ENCODE measurements at regions not wholly inside any gene's neighbourhood (a gene's known extent, or its start where the extent isn't known, plus 50 kb on each side); places are given as distances from the start of the nearest gene placed in this dataset.
A peak's percentile ranks its signal among the peaks of the same experiment; 100 is the strongest.

- in situ Hi-C loops (cut with HindIII; ENCODE audit: low pct_unique_long_range_greater_than_20kb, low sequenced_read_pairs) = no loop called here
Measured at GRCh38 chrX:131901546-131901945, 121.6 kb upstream of the STK26 start.

GRCh38 chrX:131907488-131908314, 115.4 kb upstream of the STK26 start:
- in situ Hi-C loops (cut with HindIII; ENCODE audit: low pct_unique_long_range_greater_than_20kb, low sequenced_read_pairs) = no loop called here
- no peak for DNase-seq (ENCODE audit: low read depth, low spot score)

More at GRCh38 chrX:131901546-131901945, 121.6 kb upstream of the STK26 start:
- no peak for DNase-seq (ENCODE audit: low read depth, low spot score)

- in situ Hi-C loops (cut with HindIII; ENCODE audit: low pct_unique_long_range_greater_than_20kb, low sequenced_read_pairs) = no loop called here
- no peak for DNase-seq (ENCODE audit: low read depth, low spot score)
Measured at GRCh38 chrX:131910586-131910985, 112.5 kb upstream of the STK26 start.

DNA sequence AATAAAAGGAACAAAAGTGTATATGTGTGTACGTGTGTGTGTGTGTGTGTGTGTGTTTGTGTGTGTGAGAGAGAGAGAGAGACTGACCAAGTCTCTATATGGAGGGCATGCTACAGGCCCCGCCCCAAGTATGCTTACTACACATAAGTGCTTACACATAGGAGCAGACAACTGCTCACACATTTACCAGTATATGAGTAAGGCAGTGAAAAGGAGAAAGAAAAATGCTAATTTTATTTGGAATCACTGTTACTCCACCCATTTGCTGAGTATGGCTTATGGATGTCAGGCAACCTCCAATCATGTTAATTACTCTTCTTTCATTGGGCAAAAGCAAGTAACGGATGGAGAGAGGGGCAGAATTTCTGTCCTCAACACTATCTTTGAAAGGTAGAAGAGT, 107.6 kb upstream of the STK26 start:
- in situ Hi-C loops (cut with HindIII; ENCODE audit: low pct_unique_long_range_greater_than_20kb, low sequenced_read_pairs) = no loop called here

DNA sequence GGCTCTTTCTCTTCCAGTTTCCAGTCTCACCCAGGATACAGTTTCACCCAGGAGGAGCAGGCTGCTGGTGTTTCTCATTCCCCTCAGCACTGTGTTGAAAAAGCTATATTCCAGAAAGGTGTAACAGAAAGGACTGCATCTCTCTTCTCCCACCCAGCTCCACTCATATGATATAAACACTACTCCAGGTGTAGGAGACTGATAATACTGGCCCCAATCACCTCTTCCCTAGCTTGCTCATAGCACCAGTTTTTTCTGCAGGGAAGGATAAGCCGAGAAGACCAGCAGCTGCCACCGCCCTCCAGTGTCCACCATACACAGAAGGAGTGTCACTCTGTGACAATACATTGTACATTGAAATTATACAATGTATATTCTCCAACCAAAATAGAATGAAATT, 105.5 kb upstream of the STK26 start:
- in situ Hi-C loops (cut with HindIII; ENCODE audit: low pct_unique_long_range_greater_than_20kb, low sequenced_read_pairs) = no loop called here
- no peak for DNase-seq (ENCODE audit: low read depth, low spot score)

More for the DNA sequence above, 107.6 kb upstream of the STK26 start:
- no peak for DNase-seq (ENCODE audit: low read depth, low spot score)

- no peak for DNase-seq (ENCODE audit: low read depth, low spot score)
Measured at GRCh38 chrX:131918839-131919238, 104.3 kb upstream of the STK26 start.

DNA sequence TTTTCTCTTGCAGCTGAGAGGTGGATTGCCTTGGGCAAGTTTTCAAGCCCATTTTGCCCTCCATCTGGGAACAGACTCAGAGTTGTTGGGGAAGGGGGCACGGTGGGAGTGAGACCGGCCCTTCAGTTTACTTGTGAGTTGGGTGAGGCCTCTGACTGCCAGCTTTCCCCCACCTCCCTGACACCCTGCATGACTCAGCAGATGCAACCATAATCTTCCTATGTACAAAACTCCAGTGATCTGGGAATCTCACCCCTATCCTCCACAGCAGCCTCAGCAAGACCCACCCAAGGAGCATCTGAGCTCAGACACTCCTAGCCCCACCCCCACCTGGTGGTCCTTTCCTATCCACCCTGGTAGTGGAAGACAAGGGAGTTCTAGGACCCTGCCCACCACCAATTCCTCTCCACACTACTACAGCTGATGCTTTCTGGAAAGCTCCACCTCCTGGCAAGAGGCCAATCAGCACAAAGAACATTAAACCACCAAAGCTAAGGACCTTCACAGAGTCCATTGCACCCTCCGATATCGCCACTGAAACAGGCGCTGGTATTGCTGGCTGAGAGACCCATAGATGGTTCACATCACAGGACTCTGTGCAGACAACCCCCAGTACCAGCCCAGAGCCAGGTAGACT, 99.4 kb upstream of the STK26 start:
- DNase-seq (ENCODE audit: low read depth, low spot score) = no peak
- in situ Hi-C loops (cut with HindIII; ENCODE audit: low pct_unique_long_range_greater_than_20kb, low sequenced_read_pairs) = no loop called here

More at GRCh38 chrX:131918839-131919238, 104.3 kb upstream of the STK26 start:
- in situ Hi-C loops (cut with HindIII; ENCODE audit: low pct_unique_long_range_greater_than_20kb, low sequenced_read_pairs) = no loop called here

- peak; percentile 0 for DNase-seq (ENCODE audit: low read depth, low spot score)
- in situ Hi-C loops (cut with HindIII; ENCODE audit: low pct_unique_long_range_greater_than_20kb, low sequenced_read_pairs) = no loop called here
Measured at GRCh38 chrX:131938749-131939148, 84.4 kb upstream of the STK26 start.

DNA sequence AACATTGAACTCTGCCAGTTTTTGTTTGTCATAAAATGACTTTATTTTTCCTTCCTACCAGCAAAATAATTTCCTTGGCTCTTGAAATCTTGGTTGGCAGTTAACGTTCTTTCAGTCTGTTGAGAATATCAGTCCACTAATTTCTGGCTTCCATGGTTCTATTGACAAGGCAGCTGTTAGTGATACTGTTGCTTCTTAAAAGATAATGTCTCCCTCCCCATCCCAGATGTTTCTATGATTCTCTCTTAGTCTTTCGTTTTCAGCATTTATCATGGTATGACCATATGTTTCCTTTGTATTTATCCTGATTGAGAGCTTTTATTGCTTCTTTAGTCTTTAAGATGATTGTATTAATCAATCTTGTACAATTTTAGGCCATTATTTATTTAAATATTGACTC, 81.1 kb upstream of the STK26 start:
- DNase-seq (ENCODE audit: low read depth, low spot score) = no peak
- in situ Hi-C loops (cut with HindIII; ENCODE audit: low pct_unique_long_range_greater_than_20kb, low sequenced_read_pairs) = no loop called here

GRCh38 chrX:131944936-131945902, 77.9 kb upstream of the STK26 start:
- DNase-seq (ENCODE audit: low read depth, low spot score) = no peak
- in situ Hi-C loops (cut with HindIII; ENCODE audit: low pct_unique_long_range_greater_than_20kb, low sequenced_read_pairs) = no loop called here

- DNase-seq (ENCODE audit: low read depth, low spot score) = no peak
- in situ Hi-C loops (cut with HindIII; ENCODE audit: low pct_unique_long_range_greater_than_20kb, low sequenced_read_pairs) = no loop called here
Measured at GRCh38 chrX:131951166-131951565, 71.9 kb upstream of the STK26 start.

DNA sequence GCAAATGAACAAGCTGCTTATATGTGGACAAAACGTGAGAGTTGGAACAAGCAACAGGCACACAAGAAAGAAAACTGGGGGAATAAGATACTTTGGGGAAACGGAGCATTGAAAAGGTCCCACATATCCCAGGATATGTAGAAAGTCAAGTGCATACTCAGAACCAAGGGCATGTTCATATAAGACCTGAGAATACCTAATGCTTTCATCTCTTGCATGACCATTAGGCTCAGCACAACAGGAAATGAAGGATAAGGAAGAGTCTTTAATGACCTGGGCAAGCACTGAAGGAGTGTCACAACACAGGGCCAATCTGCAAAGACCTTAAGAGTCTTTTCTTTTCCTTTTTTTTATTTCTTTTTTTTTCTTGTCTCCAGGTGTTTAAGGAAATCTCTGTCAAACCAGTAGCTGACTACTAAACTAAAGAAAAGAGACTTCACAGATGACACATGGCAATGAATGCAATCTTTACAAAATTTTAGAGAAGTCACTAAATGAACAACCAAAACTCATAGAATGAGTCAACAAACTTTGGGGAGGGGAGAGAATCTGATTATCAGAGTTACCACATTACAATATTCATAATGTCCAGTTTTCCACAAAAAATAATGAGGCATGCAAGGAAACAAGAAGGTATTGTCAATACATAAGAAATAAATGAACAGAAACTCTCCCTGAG, 67.9 kb upstream of the STK26 start:
- in situ Hi-C loops (cut with HindIII; ENCODE audit: low pct_unique_long_range_greater_than_20kb, low sequenced_read_pairs) = no loop called here
- no peak for DNase-seq (ENCODE audit: low read depth, low spot score)

- no peak for DNase-seq (ENCODE audit: low read depth, low spot score)
- in situ Hi-C loops (cut with HindIII; ENCODE audit: low pct_unique_long_range_greater_than_20kb, low sequenced_read_pairs) = no loop called here
Measured at GRCh38 chrX:131958724-131959123, 64.4 kb upstream of the STK26 start.

DNA sequence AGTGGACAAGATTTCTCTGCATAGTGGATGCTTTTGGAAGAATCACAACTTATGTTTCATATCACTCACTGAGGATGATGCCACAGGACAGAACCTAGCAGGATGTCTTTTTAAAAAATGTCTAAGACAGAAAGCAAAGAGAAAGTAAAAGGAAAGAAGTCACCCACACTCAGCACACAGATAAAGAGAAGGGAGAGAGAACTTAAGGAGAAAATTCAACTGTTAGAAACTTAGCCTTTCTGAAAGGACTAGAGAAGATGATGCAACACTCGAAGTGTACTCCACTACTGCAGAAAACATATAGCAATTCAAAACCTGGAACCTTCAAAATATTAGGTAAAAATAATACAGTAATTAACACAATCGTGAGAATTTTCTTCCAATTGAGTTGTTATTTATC, 52.8 kb upstream of the STK26 start:
- DNase-seq (ENCODE audit: low read depth, low spot score) = no peak
- in situ Hi-C loops (cut with HindIII; ENCODE audit: low pct_unique_long_range_greater_than_20kb, low sequenced_read_pairs) = no loop called here
